ENCODE measurements at regions not wholly inside any gene's neighbourhood (a gene's known extent, or its start where the extent isn't known, plus 50 kb on each side); places are given as distances from the start of the nearest gene placed in this dataset.

GRCh38 chr10:123301077-123301857, 147.1 kb downstream of the BUB3 start:
- ChIA-PET CTCF (interaction anchor here (0.5 to 0.6 kb wide), 3 partner anchors 14 to 1859 kb away, joined by 3 to 6 read pairs (median 4); partner anchors contain the start of gene CTBP2), POLR2A (ENCODE audit: low non-redundant PET) (no interaction called here)
- H3K27ac ChIP-seq, result no peak overlapping the region
- DNase-seq (ENCODE audit: low spot score), result peak; percentile 82
- TF ChIP-seq CTCF (conservative IDR thresholded peaks at IDR 0.05; ENCODE audit: low read depth), result no peak

- H3K27ac ChIP-seq, result no peak overlapping the region
- DNase-seq (ENCODE audit: low spot score), result no peak
- ChIA-PET POLR2A (ENCODE audit: low non-redundant PET) (no interaction called here), CTCF (no interaction called here)
- no peak for TF ChIP-seq CTCF (conservative IDR thresholded peaks at IDR 0.05; ENCODE audit: low read depth)
These were observed 149.6 kb downstream of the BUB3 start for GRCh38 chr10:123303581-123304337.

GRCh38 chr10:123305671-123306070, 151.5 kb downstream of the BUB3 start:
- ChIA-PET CTCF (interaction anchor here (1.4 kb wide), 1 partner anchor 12 kb away, joined by 5 read pairs; no protein-coding TSS in a partner anchor), POLR2A (ENCODE audit: low non-redundant PET) (no interaction called here)
- H3K27ac ChIP-seq, result no peak overlapping the region
- TF ChIP-seq CTCF (conservative IDR thresholded peaks at IDR 0.05; ENCODE audit: low read depth), result no peak
- no peak for DNase-seq (ENCODE audit: low spot score)

GRCh38 chr10:123306290-123306689, 152.1 kb downstream of the BUB3 start:
- CTCF ChIA-PET, result interaction anchor here (1.4 kb wide), 1 partner anchor 12 kb away, joined by 5 read pairs; no protein-coding TSS in a partner anchor
- POLR2A ChIA-PET (ENCODE audit: low non-redundant PET), result no interaction called here
- no peak overlapping the region for H3K27ac ChIP-seq
- no peak for TF ChIP-seq CTCF (conservative IDR thresholded peaks at IDR 0.05; ENCODE audit: low read depth)
- no peak for DNase-seq (ENCODE audit: low spot score)

GRCh38 chr10:123309731-123310130, 155.5 kb downstream of the BUB3 start:
- H3K27ac ChIP-seq, result no peak overlapping the region
- ChIA-PET POLR2A (ENCODE audit: low non-redundant PET) (no interaction called here), CTCF (interaction anchor here (0.7 kb wide), 1 partner anchor 368 kb away, joined by 3 read pairs; no protein-coding TSS in a partner anchor)
- no peak for TF ChIP-seq CTCF (conservative IDR thresholded peaks at IDR 0.05; ENCODE audit: low read depth)
- DNase-seq (ENCODE audit: low spot score), result no peak

- no peak for TF ChIP-seq CTCF (conservative IDR thresholded peaks at IDR 0.05; ENCODE audit: low read depth)
- H3K27ac ChIP-seq, result no peak overlapping the region
- no peak for DNase-seq (ENCODE audit: low spot score)
- CTCF ChIA-PET, result no interaction called here
- POLR2A ChIA-PET (ENCODE audit: low non-redundant PET), result no interaction called here
These were observed 162.6 kb downstream of the BUB3 start for GRCh38 chr10:123316776-123317175.
